ENCODE measurements at regions not wholly inside any gene's neighbourhood (a gene's known extent, or its start where the extent isn't known, plus 50 kb on each side); places are given as distances from the start of the nearest gene placed in this dataset.

DNA sequence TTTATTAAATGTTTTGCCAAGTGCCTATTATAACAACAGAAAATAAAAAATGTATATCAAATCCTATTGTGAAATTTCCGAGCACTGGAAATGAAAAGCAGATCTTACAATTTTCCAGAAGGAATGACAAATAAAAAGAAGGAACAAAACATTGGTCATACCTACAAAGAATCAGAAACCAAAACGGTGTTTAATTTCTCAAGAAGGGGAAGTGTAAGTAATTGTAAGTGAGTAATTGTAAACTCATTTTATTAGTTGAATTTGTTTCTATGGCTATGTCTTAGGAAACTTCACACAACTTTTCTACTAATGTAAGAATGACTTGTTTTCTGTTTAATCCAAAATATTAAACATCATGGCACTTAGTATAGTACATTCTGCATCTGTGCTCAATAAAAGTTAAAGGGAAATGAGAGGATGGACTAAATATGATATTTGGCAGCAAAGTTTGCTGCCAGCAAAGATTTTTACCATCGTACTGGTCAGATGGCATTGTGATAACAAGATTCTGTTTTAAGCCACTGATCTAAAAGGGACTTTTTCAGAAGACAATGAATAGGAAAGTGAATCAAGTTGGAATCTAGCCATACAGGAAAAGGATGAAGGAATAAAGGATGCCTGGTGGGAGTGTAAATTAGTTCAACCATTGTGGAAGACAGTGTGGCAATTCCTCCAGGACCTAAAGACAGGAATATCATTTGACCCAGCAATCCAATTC, 232.4 kb downstream of the NFKBIZ start:
- no peak for DNase-seq (ENCODE audit: low read depth)

DNA sequence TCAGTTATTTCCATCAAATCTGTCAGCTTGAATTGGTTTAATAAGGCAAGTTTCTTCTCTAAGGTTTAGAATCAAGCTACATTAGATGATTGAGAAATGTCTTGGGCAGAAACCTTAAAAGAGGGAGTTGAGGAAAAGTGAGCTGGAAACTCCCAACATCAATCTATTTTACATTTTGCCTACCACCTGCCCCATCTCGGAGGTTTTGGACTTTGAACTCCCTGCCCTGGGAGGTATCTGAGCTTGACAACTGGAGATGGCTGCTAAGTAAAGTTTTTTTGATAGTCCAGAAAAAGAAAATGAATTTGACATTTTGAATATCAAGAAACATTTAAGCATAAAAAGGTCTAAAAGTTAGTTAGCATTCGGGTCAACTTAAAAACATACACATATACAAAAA, 234.2 kb downstream of the NFKBIZ start:
- DNase-seq (ENCODE audit: low read depth) = no peak

DNA sequence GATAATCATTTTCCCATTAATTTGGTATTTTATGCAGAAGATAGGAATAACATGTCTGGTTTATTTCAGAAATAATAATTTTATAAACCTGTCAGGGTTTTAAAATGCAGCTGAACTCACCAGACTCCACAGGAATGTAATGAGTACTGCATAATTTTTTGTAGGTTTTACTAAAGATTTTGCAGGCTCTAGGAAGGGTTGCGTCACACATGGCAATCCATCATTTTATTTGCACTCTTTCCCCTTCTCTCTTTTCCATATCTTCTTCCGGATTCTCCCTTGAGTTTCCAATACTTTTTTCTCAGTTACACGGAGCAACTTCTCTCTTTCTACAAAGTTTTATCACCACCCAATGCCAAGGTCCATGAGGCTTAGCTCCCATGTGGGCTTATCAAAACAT, 234.7 kb downstream of the NFKBIZ start:
- DNase-seq (ENCODE audit: low read depth) = peak; percentile 29

DNA sequence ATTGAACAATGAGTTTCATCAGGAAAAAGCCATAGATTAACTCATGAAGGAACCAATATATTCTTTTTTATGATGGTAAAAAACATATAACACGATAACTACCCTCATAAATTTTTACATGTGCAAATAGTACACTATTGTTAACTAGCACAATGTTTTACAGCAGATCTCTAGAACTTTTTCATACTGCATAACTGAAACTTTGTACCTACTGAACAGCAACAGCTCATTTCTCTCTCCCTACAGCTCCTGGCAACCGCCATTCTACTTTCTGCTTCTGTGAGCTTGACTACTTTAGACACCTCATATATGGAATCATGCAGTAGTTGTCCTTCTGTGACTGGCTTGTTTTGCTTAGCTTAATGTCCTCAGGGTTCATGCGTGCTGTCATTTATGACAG, 235.4 kb downstream of the NFKBIZ start:
- no peak for DNase-seq (ENCODE audit: low read depth)

DNA sequence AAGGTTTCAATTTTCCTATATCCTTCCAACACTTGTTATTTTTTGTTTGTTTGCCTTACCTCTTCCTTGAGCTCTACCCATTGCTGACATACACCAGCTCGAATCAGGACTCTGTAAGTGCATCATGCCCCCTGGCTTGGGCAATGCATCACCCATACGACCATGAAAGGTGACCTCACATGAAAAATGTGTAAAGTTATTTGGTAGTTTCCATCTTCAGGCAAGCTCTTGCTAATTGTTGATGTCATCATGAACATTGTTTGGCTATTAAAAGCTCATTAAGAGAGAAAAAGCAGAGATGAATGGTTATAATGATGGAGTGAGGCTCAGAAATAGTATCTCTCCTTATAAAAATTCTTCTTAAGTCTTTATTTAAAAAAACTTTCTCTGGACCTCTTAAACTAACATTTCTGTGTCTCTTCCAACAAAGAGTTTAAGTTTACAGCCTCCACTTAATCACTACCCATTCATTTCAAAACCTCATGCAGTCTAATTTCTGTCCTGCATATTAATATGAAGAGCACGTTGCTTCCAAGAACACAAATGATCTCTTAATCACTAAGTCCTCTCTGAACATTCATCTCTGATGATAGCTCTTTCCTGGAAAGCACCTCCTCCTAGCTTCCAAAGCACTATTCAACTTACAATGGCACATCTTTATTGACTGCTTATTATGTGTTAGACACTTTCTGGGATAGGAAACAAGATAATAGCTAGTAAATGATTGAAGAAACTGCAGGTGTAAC, 236.3 kb downstream of the NFKBIZ start:
- DNase-seq (ENCODE audit: low read depth) = no peak

DNA sequence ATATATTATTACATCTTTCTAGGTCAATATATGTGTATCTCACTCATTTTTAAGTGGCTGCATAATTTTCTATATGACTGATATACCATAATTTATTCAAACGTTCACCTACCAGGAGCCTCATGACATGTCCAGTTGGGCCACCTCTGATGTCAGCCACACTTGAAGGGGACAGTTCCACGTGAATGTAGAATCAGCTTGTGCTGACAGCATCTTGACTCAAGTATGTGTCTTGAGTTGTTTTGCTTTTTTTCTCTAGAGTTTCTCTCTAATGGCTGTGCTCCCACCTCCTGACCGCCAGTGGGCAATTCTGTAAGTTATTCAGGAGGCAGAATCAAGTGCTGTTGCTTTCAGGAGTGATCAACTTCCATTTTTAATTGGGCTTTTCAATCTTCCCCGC, 237.9 kb downstream of the NFKBIZ start:
- DNase-seq (ENCODE audit: low read depth) = no peak

DNA sequence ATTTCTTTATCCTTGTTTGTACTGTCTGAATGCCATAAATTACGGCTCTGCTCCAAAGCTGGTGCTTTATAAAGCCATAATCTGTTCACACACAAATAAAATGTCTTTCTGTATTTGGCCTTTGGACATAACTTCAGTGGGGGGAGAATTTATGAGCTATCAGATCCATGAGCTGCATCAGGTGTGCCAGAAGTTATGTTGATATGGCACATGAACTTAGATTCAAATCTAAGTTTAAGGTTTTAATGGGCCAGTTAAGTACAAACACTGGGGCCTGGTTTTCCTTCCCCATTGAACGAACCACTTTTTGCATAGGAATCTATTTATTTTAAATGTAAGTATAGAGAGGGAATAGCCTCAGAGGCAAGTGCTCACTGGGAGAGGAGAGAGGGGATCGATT, 239.9 kb downstream of the NFKBIZ start:
- no peak for DNase-seq (ENCODE audit: low read depth)

GRCh38 chr3:102089904-102090720, 240.8 kb downstream of the NFKBIZ start:
- peak; percentile 61 for DNase-seq (ENCODE audit: low read depth)

- peak; percentile 53 for DNase-seq (ENCODE audit: low read depth)
Observed at GRCh38 chr3:102090721-102091045, 241.4 kb downstream of the NFKBIZ start.

- DNase-seq (ENCODE audit: low read depth) = no peak
Observed at GRCh38 chr3:102091358-102091757, 242.0 kb downstream of the NFKBIZ start.

DNA sequence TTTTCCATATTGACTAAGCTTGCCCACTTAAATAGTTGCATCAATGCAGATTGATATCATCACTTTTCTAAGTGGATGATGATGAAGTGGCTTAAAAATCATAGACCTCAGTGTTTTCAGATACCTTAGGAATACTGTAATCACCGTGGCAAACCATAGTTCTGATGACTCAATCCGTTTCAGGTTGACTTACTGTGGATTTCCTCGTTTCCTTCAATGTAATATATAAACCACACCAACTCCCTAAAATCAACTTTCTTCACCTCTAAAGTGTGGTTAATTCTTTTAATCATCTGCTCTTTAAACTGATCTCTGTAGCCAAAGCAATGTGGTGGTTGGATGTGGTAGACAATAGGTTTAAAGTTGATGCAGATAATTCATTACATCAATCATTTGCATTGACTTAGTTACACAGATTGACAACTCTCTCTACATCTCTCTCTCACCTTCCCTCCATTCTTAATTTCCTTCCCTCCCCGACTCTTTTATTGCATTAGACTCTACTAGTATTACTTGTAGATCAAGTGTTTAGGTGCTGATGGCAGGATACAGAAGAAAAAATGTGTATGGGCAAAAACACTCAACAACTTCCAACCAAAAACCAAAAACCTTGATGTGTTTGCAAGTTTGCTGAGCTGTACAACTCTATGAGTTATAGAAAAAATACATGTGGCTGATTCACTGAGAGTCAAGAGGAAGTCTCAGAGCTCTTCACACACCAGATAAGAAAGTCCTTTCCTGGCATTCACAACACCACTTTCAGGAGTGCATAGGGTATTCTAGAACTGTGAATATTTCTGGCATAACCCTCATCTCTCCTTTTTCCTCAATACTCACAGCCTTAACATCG, 243.5 kb downstream of the NFKBIZ start:
- peak; percentile 40 for DNase-seq (ENCODE audit: low read depth)

GRCh38 chr3:102094506-102094905, 245.2 kb downstream of the NFKBIZ start:
- no peak for DNase-seq (ENCODE audit: low read depth)

GRCh38 chr3:102095383-102095782, 246.1 kb downstream of the NFKBIZ start:
- no peak for DNase-seq (ENCODE audit: low read depth)

DNA sequence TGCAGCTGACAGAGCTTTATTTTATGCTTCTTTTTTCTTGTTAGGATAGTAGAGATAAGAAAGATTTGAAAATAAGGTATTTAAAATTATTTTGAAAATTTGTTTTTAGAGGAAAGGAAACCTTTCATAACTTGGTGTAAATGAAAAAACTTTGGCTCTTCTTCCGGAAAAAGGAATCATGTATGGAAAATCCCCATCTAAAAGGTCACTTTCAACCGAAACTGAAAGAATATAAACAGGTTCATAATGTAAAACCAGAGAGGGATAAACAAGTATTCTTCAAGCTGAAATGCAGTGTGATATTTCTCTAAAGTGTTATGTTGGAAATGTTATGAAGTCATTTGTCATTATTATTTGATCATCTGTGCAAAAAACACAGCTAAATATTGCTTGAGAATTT, 246.8 kb downstream of the NFKBIZ start:
- no peak for DNase-seq (ENCODE audit: low read depth)

DNA sequence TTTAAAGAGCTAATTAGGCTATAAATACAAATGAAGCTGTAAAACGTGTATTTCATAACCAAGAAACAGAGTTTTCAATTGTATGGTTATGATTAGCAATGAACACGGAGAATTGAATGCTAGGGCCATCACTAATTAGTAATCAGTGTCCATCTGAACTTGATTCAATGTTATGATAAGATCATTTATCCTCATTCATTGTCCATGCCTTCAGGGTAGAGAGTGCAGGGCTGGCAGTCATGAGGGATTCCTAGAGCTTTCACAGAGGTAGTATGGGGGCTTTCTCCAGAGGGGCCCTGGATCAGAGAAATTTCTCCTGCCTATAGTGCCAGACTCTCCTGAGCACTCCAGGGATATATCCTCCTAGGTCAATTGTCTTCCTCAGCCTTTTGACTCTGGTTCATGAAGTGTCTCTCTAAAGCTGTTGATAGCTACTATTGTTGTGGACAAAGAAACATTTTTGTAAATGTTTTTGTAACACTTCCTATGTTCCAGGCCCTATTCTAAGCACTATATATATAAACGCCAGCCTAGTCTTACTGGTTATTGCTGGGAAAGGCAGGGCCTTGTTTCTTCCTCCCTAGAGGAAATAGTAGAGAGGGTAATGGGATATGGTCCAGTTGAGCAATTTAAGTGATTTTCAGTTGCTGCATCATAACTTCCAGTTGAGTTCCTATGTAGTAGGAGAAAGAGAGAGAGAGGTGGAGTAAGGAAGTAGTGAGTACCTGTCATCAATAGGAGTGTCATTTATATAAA, 249.0 kb downstream of the NFKBIZ start:
- DNase-seq (ENCODE audit: low read depth) = no peak

GRCh38 chr3:102099913-102100312, 250.6 kb downstream of the NFKBIZ start:
- DNase-seq (ENCODE audit: low read depth) = no peak

DNA sequence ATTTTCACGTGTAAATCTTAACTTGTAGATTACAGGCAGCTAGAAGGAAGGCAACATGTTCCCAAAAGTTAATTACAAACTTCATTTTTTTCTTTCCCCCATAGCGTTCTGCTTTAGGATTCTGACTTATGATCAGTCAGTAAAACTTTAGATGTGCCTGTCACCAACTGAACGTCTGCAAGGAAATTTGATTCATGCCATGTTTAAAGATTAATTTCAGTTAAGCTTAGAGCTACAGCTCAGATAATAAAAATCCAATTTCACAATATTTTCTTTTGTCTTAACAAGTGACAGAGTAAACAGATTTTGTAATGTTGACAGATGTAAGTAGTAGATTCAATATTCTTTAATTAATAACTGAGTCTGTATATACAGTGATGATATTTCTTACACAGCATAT, 253.1 kb downstream of the NFKBIZ start:
- no peak for DNase-seq (ENCODE audit: low read depth)

GRCh38 chr3:102104033-102104432, 254.7 kb downstream of the NFKBIZ start:
- peak; percentile 34 for DNase-seq (ENCODE audit: low read depth)

DNA sequence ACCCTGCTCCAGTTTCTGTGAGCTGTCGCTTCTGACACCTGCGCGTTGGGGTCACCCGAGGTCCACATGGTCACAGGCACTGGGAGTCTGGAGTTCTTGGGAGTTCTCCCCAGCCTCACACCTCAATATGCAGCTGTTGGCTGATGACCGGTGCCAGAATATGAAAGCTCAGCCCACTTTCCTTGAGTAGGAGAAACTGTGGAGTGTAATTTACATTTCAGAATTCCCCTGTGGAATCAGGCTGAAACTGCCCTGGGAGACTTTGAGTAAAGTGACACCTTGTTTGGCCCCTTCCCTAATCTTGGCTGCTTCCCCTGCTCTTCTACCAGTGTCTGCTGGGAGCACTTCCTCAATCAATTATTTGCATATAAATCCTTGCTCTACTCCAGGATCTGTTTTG, 255.9 kb downstream of the NFKBIZ start:
- DNase-seq (ENCODE audit: low read depth) = no peak

DNA sequence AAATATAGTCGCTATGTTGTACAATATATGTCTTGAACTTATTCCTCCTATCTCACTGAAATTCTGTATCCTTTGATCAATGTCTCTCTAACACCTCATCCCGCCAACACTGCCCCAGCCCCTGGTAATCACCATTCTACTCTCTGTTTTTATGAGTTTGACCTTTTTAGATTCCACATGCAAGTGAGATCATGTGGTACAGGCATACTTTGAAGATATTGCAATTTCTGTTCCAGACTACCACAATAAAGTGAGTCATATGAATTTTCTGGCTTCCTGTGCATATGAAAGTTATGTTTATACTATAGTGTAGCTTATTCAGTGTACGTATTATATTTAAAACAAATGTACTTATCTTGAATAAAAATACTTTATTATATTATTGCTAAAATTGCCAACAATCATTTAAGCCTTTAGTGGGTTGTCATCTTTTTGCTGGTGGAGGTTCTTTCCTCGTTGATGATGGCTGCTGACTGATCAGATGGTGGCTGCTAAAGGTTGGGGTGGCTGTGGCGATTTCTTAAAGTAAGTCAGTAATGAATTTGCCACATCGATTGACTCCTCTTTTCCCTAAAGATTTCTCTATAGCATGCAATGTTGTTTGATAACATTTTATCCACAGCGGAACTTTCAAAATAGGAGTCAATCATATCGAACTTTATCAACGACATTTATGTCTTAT, 257.2 kb downstream of the NFKBIZ start:
- peak; percentile 47 for DNase-seq (ENCODE audit: low read depth)
